ENCODE measurements at regions not wholly inside any gene's neighbourhood (a gene's known extent, or its start where the extent isn't known, plus 50 kb on each side); places are given as distances from the start of the nearest gene placed in this dataset.

DNA sequence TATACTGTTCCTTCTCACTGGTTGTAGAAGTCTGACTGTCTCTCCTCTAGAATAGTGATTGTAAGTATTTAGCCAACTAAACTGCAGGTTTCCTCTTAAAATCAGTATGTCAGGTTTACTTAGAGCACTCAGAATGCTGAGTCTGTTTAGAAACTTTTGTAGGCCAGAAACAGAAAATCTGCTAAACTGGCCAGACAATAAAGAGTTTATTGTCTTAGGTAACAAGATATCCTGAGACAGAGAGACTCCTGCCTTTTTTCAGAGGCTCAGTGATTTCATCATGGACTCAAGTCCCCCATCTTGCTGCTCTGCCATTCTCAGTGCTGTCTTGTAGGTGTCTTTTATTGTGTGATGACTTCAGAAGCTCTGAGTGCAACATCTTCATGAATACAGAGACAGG is 279.0 kb downstream of the MFSD1 start:
- Histone ChIP-seq H4K20me1 (ENCODE audit: low read depth, low read length) (no peaks in the 10 kb centered on the region), H3K9me3 (ENCODE audit: insufficient read depth, low read length) (no peaks in the 10 kb centered on the region), H3K27me3 (ENCODE audit: low read length) (no peaks in the 10 kb centered on the region), H2AFZ (ENCODE audit: low read depth, low read length, severe bottlenecking) (no peak overlapping the region), H3K36me3 (ENCODE audit: low read length) (no peaks in the 10 kb centered on the region), H3K9me2 (replicated peaks; ENCODE audit: insufficient read depth, low read length) (no peaks in the 10 kb centered on the region), H3K4me2 (ENCODE audit: low read depth, low read length, poor library complexity, severe bottlenecking) (no peak overlapping the region), H3K27ac (ENCODE audit: low read depth, low read length) (no peak overlapping the region), H3K9ac (ENCODE audit: low read length) (no peak overlapping the region), H3K79me2 (ENCODE audit: insufficient read depth, low read length) (no peaks in the 10 kb centered on the region), H3K4me3 (ENCODE audit: insufficient read depth, low read length, poor library complexity, severe bottlenecking) (no peak overlapping the region), H3F3A (ENCODE audit: insufficient read depth) (no peaks in the 10 kb centered on the region)
- TF ChIP-seq EZH2phosphoT487 (conservative IDR thresholded peaks at IDR 0.05; ENCODE audit: low read length), result no peak
- TF ChIP-seq, protein P1, sequence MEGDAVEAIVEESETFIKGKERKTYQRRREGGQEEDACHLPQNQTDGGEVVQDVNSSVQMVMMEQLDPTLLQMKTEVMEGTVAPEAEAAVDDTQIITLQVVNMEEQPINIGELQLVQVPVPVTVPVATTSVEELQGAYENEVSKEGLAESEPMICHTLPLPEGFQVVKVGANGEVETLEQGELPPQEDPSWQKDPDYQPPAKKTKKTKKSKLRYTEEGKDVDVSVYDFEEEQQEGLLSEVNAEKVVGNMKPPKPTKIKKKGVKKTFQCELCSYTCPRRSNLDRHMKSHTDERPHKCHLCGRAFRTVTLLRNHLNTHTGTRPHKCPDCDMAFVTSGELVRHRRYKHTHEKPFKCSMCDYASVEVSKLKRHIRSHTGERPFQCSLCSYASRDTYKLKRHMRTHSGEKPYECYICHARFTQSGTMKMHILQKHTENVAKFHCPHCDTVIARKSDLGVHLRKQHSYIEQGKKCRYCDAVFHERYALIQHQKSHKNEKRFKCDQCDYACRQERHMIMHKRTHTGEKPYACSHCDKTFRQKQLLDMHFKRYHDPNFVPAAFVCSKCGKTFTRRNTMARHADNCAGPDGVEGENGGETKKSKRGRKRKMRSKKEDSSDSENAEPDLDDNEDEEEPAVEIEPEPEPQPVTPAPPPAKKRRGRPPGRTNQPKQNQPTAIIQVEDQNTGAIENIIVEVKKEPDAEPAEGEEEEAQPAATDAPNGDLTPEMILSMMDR (IDR thresholded peaks at IDR 0.05; ENCODE audit: insufficient read depth, low read length, poor library complexity, severe bottlenecking), result no peak

DNA sequence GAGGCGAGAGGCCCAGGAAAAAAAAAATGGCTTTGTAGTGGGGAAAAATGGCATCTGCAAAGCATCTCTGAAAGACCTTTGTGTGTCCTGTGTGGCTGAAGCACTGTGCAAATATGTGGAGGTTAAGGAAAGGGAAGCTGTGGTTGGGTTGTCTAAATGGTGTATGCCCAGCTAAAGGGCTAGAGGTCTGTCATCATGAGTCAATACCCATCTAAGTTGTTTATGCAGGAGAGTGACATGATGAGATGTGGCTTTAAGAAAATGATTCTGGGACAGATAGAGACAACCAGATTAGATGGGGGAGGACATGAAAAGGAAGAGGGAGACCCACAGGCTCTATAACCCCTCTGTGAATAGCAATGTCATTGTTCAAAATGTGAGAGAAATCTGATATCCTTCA is 280.7 kb downstream of the MFSD1 start:
- H3K4me2 ChIP-seq (ENCODE audit: low read depth, low read length, poor library complexity, severe bottlenecking), result no peak overlapping the region
- TF ChIP-seq EZH2phosphoT487 (conservative IDR thresholded peaks at IDR 0.05; ENCODE audit: low read length), result no peak
- TF ChIP-seq, protein P1 (IDR thresholded peaks at IDR 0.05; ENCODE audit: insufficient read depth, low read length, poor library complexity, severe bottlenecking), result no peak
- H3F3A ChIP-seq (ENCODE audit: insufficient read depth), result no peaks in the 10 kb centered on the region
- H3K9ac ChIP-seq (ENCODE audit: low read length), result no peak overlapping the region
- no peaks in the 10 kb centered on the region for H3K27me3 ChIP-seq (ENCODE audit: low read length)
- no peaks in the 10 kb centered on the region for H4K20me1 ChIP-seq (ENCODE audit: low read depth, low read length)
- H3K36me3 ChIP-seq (ENCODE audit: low read length), result no peaks in the 10 kb centered on the region
- H3K79me2 ChIP-seq (ENCODE audit: insufficient read depth, low read length), result no peaks in the 10 kb centered on the region
- no peak overlapping the region for H2AFZ ChIP-seq (ENCODE audit: low read depth, low read length, severe bottlenecking)
- H3K9me3 ChIP-seq (ENCODE audit: insufficient read depth, low read length), result no peaks in the 10 kb centered on the region
- no peaks in the 10 kb centered on the region for H3K9me2 ChIP-seq (replicated peaks; ENCODE audit: insufficient read depth, low read length)
- no peak overlapping the region for H3K4me3 ChIP-seq (ENCODE audit: insufficient read depth, low read length, poor library complexity, severe bottlenecking)
- H3K27ac ChIP-seq (ENCODE audit: low read depth, low read length), result no peak overlapping the region

DNA sequence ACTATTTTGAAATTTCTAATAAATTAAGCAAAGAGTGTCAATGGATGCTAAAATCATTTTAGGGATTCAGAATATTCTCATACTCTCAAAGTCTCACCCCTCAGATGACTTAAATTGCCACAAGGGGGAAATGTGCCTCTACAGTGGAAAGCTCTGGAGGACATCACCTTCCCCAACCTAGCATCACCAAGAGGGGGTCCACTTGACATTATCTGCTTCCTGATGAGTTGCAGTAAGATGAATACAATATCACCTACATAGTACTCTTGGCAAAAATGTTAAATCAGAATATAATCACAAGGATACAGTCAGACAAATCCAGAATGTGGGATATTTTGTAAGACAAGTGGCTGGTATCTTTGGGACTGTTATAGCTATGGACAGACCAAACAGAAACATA is 290.1 kb downstream of the MFSD1 start:
- H3K9ac ChIP-seq (ENCODE audit: low read length), result no peak overlapping the region
- no peaks in the 10 kb centered on the region for H3K36me3 ChIP-seq (ENCODE audit: low read length)
- no peak overlapping the region for H3K27ac ChIP-seq (ENCODE audit: low read depth, low read length)
- no peak overlapping the region for H3K4me2 ChIP-seq (ENCODE audit: low read depth, low read length, poor library complexity, severe bottlenecking)
- H2AFZ ChIP-seq (ENCODE audit: low read depth, low read length, severe bottlenecking), result no peak overlapping the region
- no peaks in the 10 kb centered on the region for H4K20me1 ChIP-seq (ENCODE audit: low read depth, low read length)
- no peaks in the 10 kb centered on the region for H3K27me3 ChIP-seq (ENCODE audit: low read length)
- H3K4me3 ChIP-seq (ENCODE audit: insufficient read depth, low read length, poor library complexity, severe bottlenecking), result no peak overlapping the region
- H3K79me2 ChIP-seq (ENCODE audit: insufficient read depth, low read length), result no peaks in the 10 kb centered on the region
- no peaks in the 10 kb centered on the region for H3F3A ChIP-seq (ENCODE audit: insufficient read depth)
- H3K9me3 ChIP-seq (ENCODE audit: insufficient read depth, low read length), result no peaks in the 10 kb centered on the region
- H3K9me2 ChIP-seq (replicated peaks; ENCODE audit: insufficient read depth, low read length), result no peaks in the 10 kb centered on the region
- no peak for TF ChIP-seq EZH2phosphoT487 (conservative IDR thresholded peaks at IDR 0.05; ENCODE audit: low read length)
- TF ChIP-seq, protein P1 (IDR thresholded peaks at IDR 0.05; ENCODE audit: insufficient read depth, low read length, poor library complexity, severe bottlenecking), result no peak

Data from SU-DHL-6 (cell line).